ENCODE measurements at regions not wholly inside any gene's neighbourhood (a gene's known extent, or its start where the extent isn't known, plus 50 kb on each side); places are given as distances from the start of the nearest gene placed in this dataset.
"Not testable (repeated sequence)": the region's sequence is repeated elsewhere in the genome, so short reads cannot be mapped to it uniquely, and the experiment has no call there.

- Mint-ChIP-seq H3K27me3 (ENCODE audit: low read depth) (peaks cover 29% of the 10 kb centered on the region), H3K4me3 (no peak overlapping the region), H3K4me1 (ENCODE audit: low read depth) (no peaks in the 10 kb centered on the region), H3K27ac (no peak overlapping the region), H3K36me3 (ENCODE audit: low read depth) (no peaks in the 10 kb centered on the region), H3K9me3 (ENCODE audit: insufficient read depth) (no peaks in the 10 kb centered on the region)
- POLR2A ChIA-PET = no interaction called here
- DNase-seq (no peak), ATAC-seq (no peak)
- CTCF ChIA-PET = no interaction called here
These were observed 111.6 kb downstream of the RASSF10 start for GRCh38 chr11:13120691-13121090.

- Mint-ChIP-seq H3K27me3 (ENCODE audit: low read depth) (peaks cover 30% of the 10 kb centered on the region), H3K9me3 (ENCODE audit: insufficient read depth) (no peaks in the 10 kb centered on the region), H3K4me3 (no peak overlapping the region), H3K27ac (no peak overlapping the region), H3K36me3 (ENCODE audit: low read depth) (no peaks in the 10 kb centered on the region), H3K4me1 (ENCODE audit: low read depth) (no peaks in the 10 kb centered on the region)
- POLR2A ChIA-PET = no interaction called here
- no peak for ATAC-seq
- DNase-seq = no peak
- CTCF ChIA-PET = no interaction called here
These were observed 117.3 kb downstream of the RASSF10 start for GRCh38 chr11:13126430-13126829.

- ATAC-seq (no peak), DNase-seq (no peak)
- ChIA-PET POLR2A (no interaction called here), CTCF (no interaction called here)
- Mint-ChIP-seq H3K4me1 (ENCODE audit: low read depth) (no peaks in the 10 kb centered on the region), H3K27me3 (ENCODE audit: low read depth) (peaks cover 33% of the 10 kb centered on the region), H3K4me3 (no peak overlapping the region), H3K36me3 (ENCODE audit: low read depth) (no peaks in the 10 kb centered on the region), H3K9me3 (ENCODE audit: insufficient read depth) (no peaks in the 10 kb centered on the region), H3K27ac (no peak overlapping the region)
These were observed 118.0 kb downstream of the RASSF10 start for GRCh38 chr11:13127161-13127560.

GRCh38 chr11:13128354-13128753 is 119.2 kb downstream of the RASSF10 start:
- ATAC-seq (no peak), DNase-seq (no peak)
- H3K27me3 Mint-ChIP-seq (ENCODE audit: low read depth) = peaks cover 29% of the 10 kb centered on the region
- H3K9me3 Mint-ChIP-seq (ENCODE audit: insufficient read depth) = no peaks in the 10 kb centered on the region
- POLR2A ChIA-PET = no interaction called here
- CTCF ChIA-PET = no interaction called here
- H3K27ac Mint-ChIP-seq = no peak overlapping the region
- peaks cover 4% of the 10 kb centered on the region for H3K4me1 Mint-ChIP-seq (ENCODE audit: low read depth)
- H3K36me3 Mint-ChIP-seq (ENCODE audit: low read depth) = no peaks in the 10 kb centered on the region
- H3K4me3 Mint-ChIP-seq = no peak overlapping the region

- H3K4me1 Mint-ChIP-seq (ENCODE audit: low read depth) = peaks cover 4% of the 10 kb centered on the region
- no peaks in the 10 kb centered on the region for H3K36me3 Mint-ChIP-seq (ENCODE audit: low read depth)
- peaks cover 24% of the 10 kb centered on the region for H3K27me3 Mint-ChIP-seq (ENCODE audit: low read depth)
- DNase-seq = no peak
- no peaks in the 10 kb centered on the region for H3K9me3 Mint-ChIP-seq (ENCODE audit: insufficient read depth)
- POLR2A ChIA-PET = no interaction called here
- no peak for ATAC-seq
- H3K27ac Mint-ChIP-seq = no peak overlapping the region
- H3K4me3 Mint-ChIP-seq = no peak overlapping the region
- CTCF ChIA-PET = no interaction called here
These were observed 125.0 kb downstream of the RASSF10 start for GRCh38 chr11:13134066-13134465.

GRCh38 chr11:13134886-13135285 is 125.8 kb downstream of the RASSF10 start:
- H3K4me1 Mint-ChIP-seq (ENCODE audit: low read depth) = peaks cover 4% of the 10 kb centered on the region
- CTCF ChIA-PET = no interaction called here
- no peak overlapping the region for H3K4me3 Mint-ChIP-seq
- peaks cover 20% of the 10 kb centered on the region for H3K27me3 Mint-ChIP-seq (ENCODE audit: low read depth)
- DNase-seq = no peak
- no peaks in the 10 kb centered on the region for H3K36me3 Mint-ChIP-seq (ENCODE audit: low read depth)
- no peak for ATAC-seq
- POLR2A ChIA-PET = no interaction called here
- no peak overlapping the region for H3K27ac Mint-ChIP-seq
- no peaks in the 10 kb centered on the region for H3K9me3 Mint-ChIP-seq (ENCODE audit: insufficient read depth)

GRCh38 chr11:13135385-13136271 is 126.5 kb downstream of the RASSF10 start:
- Mint-ChIP-seq H3K9me3 (ENCODE audit: insufficient read depth) (no peaks in the 10 kb centered on the region), H3K27ac (no peak overlapping the region), H3K27me3 (ENCODE audit: low read depth) (peaks cover 18% of the 10 kb centered on the region), H3K4me1 (ENCODE audit: low read depth) (peaks cover 4% of the 10 kb centered on the region), H3K4me3 (no peak overlapping the region), H3K36me3 (ENCODE audit: low read depth) (no peaks in the 10 kb centered on the region)
- ChIA-PET POLR2A (no interaction called here), CTCF (no interaction called here)
- DNase-seq = no peak
- ATAC-seq = no peak

- no peak overlapping the region for H3K4me3 Mint-ChIP-seq
- CTCF ChIA-PET = no interaction called here
- H3K4me1 Mint-ChIP-seq (ENCODE audit: low read depth) = peaks cover 4% of the 10 kb centered on the region
These were observed 127.1 kb downstream of the RASSF10 start for GRCh38 chr11:13136272-13136596.

GRCh38 chr11:13137844-13138301 is 128.8 kb downstream of the RASSF10 start:
- Mint-ChIP-seq H3K9me3 (ENCODE audit: insufficient read depth) (no peaks in the 10 kb centered on the region), H3K4me1 (ENCODE audit: low read depth) (peaks cover under 1% of the 10 kb centered on the region), H3K27ac (no peak overlapping the region), H3K36me3 (ENCODE audit: low read depth) (no peaks in the 10 kb centered on the region), H3K27me3 (ENCODE audit: low read depth) (peaks cover 8% of the 10 kb centered on the region), H3K4me3 (no peak overlapping the region)
- no peak for ATAC-seq
- DNase-seq = no peak
- POLR2A ChIA-PET = no interaction called here
- CTCF ChIA-PET = no interaction called here

More at GRCh38 chr11:13136272-13136596, 127.1 kb downstream of the RASSF10 start:
- Mint-ChIP-seq H3K27ac (no peak overlapping the region), H3K9me3 (ENCODE audit: insufficient read depth) (no peaks in the 10 kb centered on the region), H3K36me3 (ENCODE audit: low read depth) (no peaks in the 10 kb centered on the region), H3K27me3 (ENCODE audit: low read depth) (peaks cover 14% of the 10 kb centered on the region)
- DNase-seq (no peak), ATAC-seq (no peak)
- POLR2A ChIA-PET = no interaction called here

GRCh38 chr11:13139085-13139484 is 130.0 kb downstream of the RASSF10 start:
- ATAC-seq; H3K4me3 Mint-ChIP-seq; DNase-seq; H3K27ac Mint-ChIP-seq; H3K9me3 Mint-ChIP-seq (ENCODE audit: insufficient read depth); CTCF ChIA-PET; H3K27me3 Mint-ChIP-seq (ENCODE audit: low read depth); POLR2A ChIA-PET; H3K4me1 Mint-ChIP-seq (ENCODE audit: low read depth); H3K36me3 Mint-ChIP-seq (ENCODE audit: low read depth): not testable (repeated sequence)

GRCh38 chr11:13140028-13140870 is 131.1 kb downstream of the RASSF10 start:
- no peak overlapping the region for H3K4me3 Mint-ChIP-seq
- no peaks in the 10 kb centered on the region for H3K4me1 Mint-ChIP-seq (ENCODE audit: low read depth)
- ChIA-PET POLR2A (no interaction called here), CTCF (no interaction called here)
- no peaks in the 10 kb centered on the region for H3K9me3 Mint-ChIP-seq (ENCODE audit: insufficient read depth)
- no peak for ATAC-seq
- DNase-seq = no peak
- no peaks in the 10 kb centered on the region for H3K36me3 Mint-ChIP-seq (ENCODE audit: low read depth)
- H3K27me3 Mint-ChIP-seq (ENCODE audit: low read depth) = peaks cover 6% of the 10 kb centered on the region
- no peak overlapping the region for H3K27ac Mint-ChIP-seq

- ChIA-PET CTCF (no interaction called here), POLR2A (no interaction called here)
- no peaks in the 10 kb centered on the region for H3K4me1 Mint-ChIP-seq (ENCODE audit: low read depth)
- DNase-seq (no peak), ATAC-seq (no peak)
- no peaks in the 10 kb centered on the region for H3K9me3 Mint-ChIP-seq (ENCODE audit: insufficient read depth)
- H3K4me3 Mint-ChIP-seq = no peak overlapping the region
- no peak overlapping the region for H3K27ac Mint-ChIP-seq
- peaks cover 6% of the 10 kb centered on the region for H3K27me3 Mint-ChIP-seq (ENCODE audit: low read depth)
- H3K36me3 Mint-ChIP-seq (ENCODE audit: low read depth) = no peaks in the 10 kb centered on the region
These were observed 131.9 kb downstream of the RASSF10 start for GRCh38 chr11:13140873-13141655.
